PC-9 (cell line): ENCODE measurements at regions not wholly inside any gene's neighbourhood (a gene's known extent, or its start where the extent isn't known, plus 50 kb on each side); places are given as distances from the start of the nearest gene placed in this dataset.

Source experiments
- BruUV-seq: library from RNA; stranded (reverse); fragments of 400-500 nt; replicated peaks from 2 replicates; lab custom pipeline; 2021; lab: Mats Ljungman, UMichigan
- CTCF ChIA-PET: fragments of 300-600 bp; sonication (Branson Sonifier 250); formaldehyde crosslinking; loops from one replicate; lab custom pipeline; 2022; ENCODE audit warnings: antibody characterized with exemption; lab: Charles Lee
- POLR2A ChIA-PET: fragments of 300-600 bp; sonication (Branson Sonifier 250); formaldehyde crosslinking; loops from one replicate; lab custom pipeline; 2022; ENCODE audit warnings: antibody characterized with exemption; ENCODE audit not compliant: unreplicated experiment; lab: Charles Lee
- DNase-seq, 2 experiments: peaks; one replicate each; pipeline versions ENCODE4 v3.0.0 to v3.0.0-alpha.2; 2015 to 2022; ENCODE audit warnings: mixed read lengths in 1 of 2
- H2AFZ ChIP-seq: fragments of 200-600 bp; sonication (generic); 2 replicates; pipeline ENCODE4 v1.8.1; 2017; ENCODE audit warnings: antibody characterized with exemption
- H3F3A ChIP-seq: fragments of 200-600 bp; sonication (generic); 2 replicates; pipeline ENCODE4 v1.8.1; 2017; ENCODE audit warnings: antibody characterized with exemption, mild to moderate bottlenecking, low read depth; ENCODE audit not compliant: insufficient read depth
- H3K27ac ChIP-seq: fragments of 200-600 bp; sonication (generic); 2 replicates; pipeline ENCODE4 v1.6.1; 2016; ENCODE audit warnings: mixed run types
- H3K27me3 ChIP-seq: fragments of 200-600 bp; sonication (generic); 2 replicates; pipeline ENCODE4 v1.6.1; 2016; ENCODE audit warnings: low read depth, mixed run types; ENCODE audit not compliant: insufficient read depth
- H3K36me3 ChIP-seq: fragments of 200-600 bp; sonication (generic); 2 replicates; pipeline ENCODE4 v1.6.1; 2016; ENCODE audit warnings: low read depth, mixed run types
- H3K4me1 ChIP-seq: fragments of 200-600 bp; sonication (generic); replicated peaks from 2 replicates; pipeline ENCODE4 v1.6.1; 2016; ENCODE audit warnings: mixed run types; ENCODE audit not compliant: insufficient read depth
- H3K4me2 ChIP-seq: fragments of 200-600 bp; sonication (generic); 2 replicates; pipeline ENCODE4 v1.6.1; 2017; ENCODE audit warnings: mixed run types
- H3K4me3 ChIP-seq: fragments of 200-600 bp; sonication (generic); 2 replicates; pipeline ENCODE4 v1.6.1; 2016; ENCODE audit warnings: mixed run types
- H3K79me2 ChIP-seq: fragments of 200-600 bp; sonication (generic); 2 replicates; pipeline ENCODE4 v1.6.1; 2017; ENCODE audit warnings: low read depth, mixed run types
- H3K9me2 ChIP-seq: fragments of 200-600 bp; sonication (generic); 2 replicates; pipeline ENCODE4 v1.8.1; 2017; ENCODE audit warnings: mild to moderate bottlenecking; ENCODE audit not compliant: insufficient read depth
- H3K9me3 ChIP-seq: fragments of 200-600 bp; sonication (generic); 2 replicates; pipeline ENCODE4 v1.8.1; 2016; ENCODE audit warnings: low read depth; ENCODE audit not compliant: insufficient read depth
- H4K20me1 ChIP-seq: fragments of 200-600 bp; sonication (generic); 2 replicates; pipeline ENCODE4 v1.8.1; 2017; ENCODE audit not compliant: insufficient read depth
- CTCF ChIP-seq: fragments of 200-600 bp; sonication (generic); conservative IDR thresholded peaks from 2 replicates; pipeline ENCODE4 v1.6.1; 2017; ENCODE audit warnings: mixed run types, antibody characterized with exemption, mild to moderate bottlenecking, moderate library complexity
- EZH2 ChIP-seq: fragments of 200-600 bp; sonication (generic); IDR thresholded peaks from 2 replicates; pipeline ENCODE4 v1.8.0; 2017; ENCODE audit warnings: antibody characterized with exemption, low read depth
- intact Hi-C: fragments of 100-400 bp; cut with micrococcal nuclease; formaldehyde crosslinking; loops from one replicate; pipeline ENCODE4 v1.10.0; 2022; ENCODE audit not compliant: unreplicated experiment

- H3K36me3 ChIP-seq = no peaks in the 10 kb centered on the region
- H4K20me1 ChIP-seq = no peaks in the 10 kb centered on the region
- H3K4me3 ChIP-seq = no peak overlapping the region
- peaks cover 9% of the 10 kb centered on the region; the same call in 1 of the 2 replicates for H3K4me1 ChIP-seq
- TF ChIP-seq CTCF = no peak; the same call in 1 of the 2 replicates
- TF ChIP-seq EZH2 = no peak
- H3F3A ChIP-seq = no peaks in the 10 kb centered on the region
- no peaks in the 10 kb centered on the region for H3K79me2 ChIP-seq
- H3K27ac ChIP-seq = no peak overlapping the region
- intact Hi-C loops = no loop called here
- POLR2A ChIA-PET = interaction anchor here (0.7 to 0.9 kb wide), 2 partner anchors 12 to 24 kb away, joined by 12 to 21 read pairs; no protein-coding TSS in a partner anchor
- no peaks in the 10 kb centered on the region for H3K27me3 ChIP-seq
- peak overlapping the region; percentile 3; the same call in 1 of the 2 replicates for H2AFZ ChIP-seq
- no peak overlapping the region for H3K4me2 ChIP-seq
- CTCF ChIA-PET = interaction anchor here (0.6 kb wide), 2 partner anchors 279 to 293 kb away, joined by 3 to 4 read pairs; no protein-coding TSS in a partner anchor
- DNase-seq = peak; percentile 22 to 65
- peaks cover 2% of the 10 kb centered on the region; the same call in 1 of the 2 replicates for H3K9me3 ChIP-seq
- no TSS peak for BruUV-seq
- no peaks in the 10 kb centered on the region for H3K9me2 ChIP-seq
Observed at GRCh38 chr2:223526106-223526505, 76.1 kb downstream of the SCG2 start.

- ChIA-PET CTCF (no interaction called here), POLR2A (no interaction called here)
- Histone ChIP-seq H3K36me3 (no peaks in the 10 kb centered on the region), H2AFZ (no peak overlapping the region), H3K9me3 (peaks cover 8% of the 10 kb centered on the region; the same call in 1 of the 2 replicates), H3K27ac (no peak overlapping the region), H3K27me3 (no peaks in the 10 kb centered on the region), H3F3A (no peaks in the 10 kb centered on the region), H3K9me2 (no peaks in the 10 kb centered on the region), H3K4me1 (peaks cover 9% of the 10 kb centered on the region; the same call in 1 of the 2 replicates), H3K79me2 (no peaks in the 10 kb centered on the region), H3K4me2 (no peak overlapping the region), H3K4me3 (no peak overlapping the region), H4K20me1 (no peaks in the 10 kb centered on the region)
- DNase-seq = no peak
- TF ChIP-seq CTCF (no peak), EZH2 (no peak)
- no TSS peak for BruUV-seq
- intact Hi-C loops = no loop called here
Observed at GRCh38 chr2:223528036-223528435, 74.1 kb downstream of the SCG2 start.

GRCh38 chr2:223529696-223530095 is 72.5 kb downstream of the SCG2 start:
- no TSS peak for BruUV-seq
- TF ChIP-seq CTCF = no peak
- TF ChIP-seq EZH2 = no peak
- peaks cover 9% of the 10 kb centered on the region; the same call in 1 of the 2 replicates for H3K4me1 ChIP-seq
- no peak overlapping the region for H3K27ac ChIP-seq
- no peak for DNase-seq
- no peaks in the 10 kb centered on the region for H4K20me1 ChIP-seq
- H3K36me3 ChIP-seq = no peaks in the 10 kb centered on the region
- no peak overlapping the region for H3K4me3 ChIP-seq
- H3K79me2 ChIP-seq = no peaks in the 10 kb centered on the region
- CTCF ChIA-PET = interaction anchor here (0.6 kb wide), 2 partner anchors 72 to 1255 kb away, joined by 3 to 4 read pairs; partner anchors contain the start of gene SCG2
- no peaks in the 10 kb centered on the region for H3F3A ChIP-seq
- no peaks in the 10 kb centered on the region for H3K9me2 ChIP-seq
- H2AFZ ChIP-seq = no peak overlapping the region
- intact Hi-C loops = no loop called here
- no peak overlapping the region for H3K4me2 ChIP-seq
- peaks cover 8% of the 10 kb centered on the region; the same call in 1 of the 2 replicates for H3K9me3 ChIP-seq
- no peaks in the 10 kb centered on the region for H3K27me3 ChIP-seq
- POLR2A ChIA-PET = interaction anchor here (0.6 kb wide), 1 partner anchor 71 kb away, joined by 5 read pairs; no protein-coding TSS in a partner anchor
